GM12865 (cell line): ENCODE measurements at regions not wholly inside any gene's neighbourhood (a gene's known extent, or its start where the extent isn't known, plus 50 kb on each side); places are given as distances from the start of the nearest gene placed in this dataset.

Experiments
- DNase-seq: peaks from one replicate; pipeline ENCODE4 v3.0.0; 2010; ENCODE audit warnings: low read depth
- H3K4me3 ChIP-seq: 2 replicates; pipeline ENCODE4 v1.5.1; 2011; ENCODE audit warnings: mild to moderate bottlenecking, low read depth, low read length, control low read depth
- CTCF ChIP-seq: IDR thresholded peaks from 2 replicates; pipeline ENCODE4 v1.5.1; 2011; ENCODE audit warnings: low read length, control low read depth, low read depth, inconsistent platforms; ENCODE audit not compliant: insufficient read depth; ENCODE audit errors: missing control alignments

- H3K4me3 ChIP-seq: no peak overlapping the region
- DNase-seq: no peak
- TF ChIP-seq CTCF: no peak
Measured at GRCh38 chr6:138576313-138576712, 77.0 kb upstream of the NHSL1 start.

- H3K4me3 ChIP-seq: no peak overlapping the region
- TF ChIP-seq CTCF: no peak
- no peak for DNase-seq
Measured at GRCh38 chr6:138577151-138577915, 78.0 kb upstream of the NHSL1 start.

GRCh38 chr6:138580040-138580439 is 80.7 kb upstream of the NHSL1 start:
- no peak overlapping the region for H3K4me3 ChIP-seq
- no peak for DNase-seq
- TF ChIP-seq CTCF: no peak

GRCh38 chr6:138580801-138581200 is 81.5 kb upstream of the NHSL1 start:
- no peak for DNase-seq
- TF ChIP-seq CTCF: no peak
- H3K4me3 ChIP-seq: no peak overlapping the region

- TF ChIP-seq CTCF: no peak
- DNase-seq: no peak
Measured at GRCh38 chr6:138582573-138582972, 83.3 kb upstream of the NHSL1 start.

GRCh38 chr6:138586638-138587037 is 87.3 kb upstream of the NHSL1 start:
- peak; percentile 65 for DNase-seq
- H3K4me3 ChIP-seq: no peak overlapping the region
- TF ChIP-seq CTCF: no peak

More at GRCh38 chr6:138582573-138582972, 83.3 kb upstream of the NHSL1 start:
- no peak overlapping the region for H3K4me3 ChIP-seq

GRCh38 chr6:138588805-138589434 is 89.6 kb upstream of the NHSL1 start:
- peak; percentile 91 for TF ChIP-seq CTCF
- peak; percentile 80 for DNase-seq
- H3K4me3 ChIP-seq: no peak overlapping the region
